Trophoblast cell (in vitro differentiated cells and primary cell): ENCODE measurements at regions not wholly inside any gene's neighbourhood (a gene's known extent, or its start where the extent isn't known, plus 50 kb on each side); places are given as distances from the start of the nearest gene placed in this dataset.

Experiments used
- DNase-seq, 2 donors: peaks; one replicate each; pipeline ENCODE4 v3.0.0-alpha.2; 2016
- H2AFZ ChIP-seq: 2 replicates; pipeline ENCODE4 v1.6.1; 2013; ENCODE audit warnings: low read length, moderate library complexity, mild to moderate bottlenecking; ENCODE audit not compliant: insufficient read depth, poor library complexity
- H2AK5ac ChIP-seq: 2 replicates; pipeline ENCODE4 v1.6.1; 2013; ENCODE audit warnings: mild to moderate bottlenecking, low read length
- H2BK120ac ChIP-seq: 2 replicates; pipeline ENCODE4 v1.6.1; 2013; ENCODE audit warnings: low read length, mild to moderate bottlenecking, moderate library complexity; ENCODE audit not compliant: insufficient read depth, poor library complexity
- H2BK12ac ChIP-seq: 2 replicates; pipeline ENCODE4 v1.6.1; 2013; ENCODE audit warnings: mild to moderate bottlenecking, low read length, moderate library complexity
- H2BK5ac ChIP-seq: 2 replicates; pipeline ENCODE4 v1.6.1; 2013; ENCODE audit warnings: low read length, low read depth, moderate library complexity, mild to moderate bottlenecking; ENCODE audit not compliant: poor library complexity
- H3K14ac ChIP-seq: 2 replicates; pipeline ENCODE4 v1.6.1; 2013; ENCODE audit warnings: mild to moderate bottlenecking, low read length
- H3K18ac ChIP-seq: 2 replicates; pipeline ENCODE4 v1.6.1; 2013; ENCODE audit warnings: mild to moderate bottlenecking, low read length
- H3K23ac ChIP-seq: 2 replicates; pipeline ENCODE4 v1.6.1; 2013; ENCODE audit warnings: low read length
- H3K27ac ChIP-seq: 2 replicates; pipeline ENCODE4 v1.5.1; 2013; ENCODE audit warnings: low read depth, mild to moderate bottlenecking, inconsistent platforms, low read length, moderate library complexity
- H3K27me3 ChIP-seq: 2 replicates; pipeline ENCODE4 v1.6.1; 2013; ENCODE audit warnings: inconsistent platforms, mild to moderate bottlenecking, low read length, moderate library complexity; ENCODE audit not compliant: insufficient read depth
- H3K36me3 ChIP-seq, 2 experiments: 1 replicate in 1 of 2; 2 replicates in 1 of 2; pipeline ENCODE4 v1.6.1; 2013; ENCODE audit warnings: low read length in 2 of 2, mild to moderate bottlenecking in 2 of 2, moderate library complexity in 1 of 2; ENCODE audit not compliant: insufficient read depth in 2 of 2, control insufficient read depth in 1 of 2
- H3K4ac ChIP-seq: 2 replicates; pipeline ENCODE4 v1.6.1; 2013; ENCODE audit warnings: low read depth, mild to moderate bottlenecking, low read length, moderate library complexity
- H3K4me1 ChIP-seq, 2 experiments: 1 replicate in 1 of 2; 2 replicates in 1 of 2; pipeline ENCODE4 v1.6.1; 2013; ENCODE audit warnings: low read length in 2 of 2, mild to moderate bottlenecking in 2 of 2, moderate library complexity in 1 of 2; ENCODE audit not compliant: insufficient read depth in 2 of 2, control insufficient read depth in 1 of 2
- H3K4me2 ChIP-seq: 2 replicates; pipeline ENCODE4 v1.6.1; 2013; ENCODE audit warnings: inconsistent platforms, mild to moderate bottlenecking, low read length, moderate library complexity
- H3K4me3 ChIP-seq: 2 replicates; pipeline ENCODE4 v1.5.1; 2013; ENCODE audit warnings: mild to moderate bottlenecking, low read depth, low read length, inconsistent platforms
- H3K79me1 ChIP-seq: one replicate; pipeline ENCODE4 v1.6.1; 2013; ENCODE audit warnings: low read length
- H3K79me2 ChIP-seq: 2 replicates; pipeline ENCODE4 v1.6.1; 2013; ENCODE audit warnings: low read length, mild to moderate bottlenecking; ENCODE audit not compliant: control insufficient read depth, insufficient read depth, poor library complexity
- H3K9ac ChIP-seq: 2 replicates; pipeline ENCODE4 v1.6.1; 2013; ENCODE audit warnings: mild to moderate bottlenecking, low read length
- H3K9me3 ChIP-seq: 2 replicates; pipeline ENCODE4 v1.6.1; 2013; ENCODE audit warnings: low read depth, mild to moderate bottlenecking, control low read depth, inconsistent platforms, low read length; ENCODE audit not compliant: insufficient read depth
- H4K12ac ChIP-seq: 2 replicates; pipeline ENCODE4 v1.6.1; 2013; ENCODE audit warnings: low read depth, mild to moderate bottlenecking, low read length, moderate library complexity
- H4K8ac ChIP-seq: 2 replicates; pipeline ENCODE4 v1.6.1; 2013; ENCODE audit warnings: low read depth, mild to moderate bottlenecking, low read length, moderate library complexity
- H4K91ac ChIP-seq: one replicate; pipeline ENCODE4 v1.6.1; 2013; ENCODE audit warnings: low read depth, mild to moderate bottlenecking, low read length, moderate library complexity
- WGBS: extraction: QIAGEN DNeasy Blood & Tissue Kit; methylation state at CpG from one replicate; pipeline ENCODE4 v1.1.7; 2013; ENCODE audit warnings: missing lambda C conversion rate; ENCODE audit not compliant: insufficient read length, insufficient coverage; ENCODE audit errors: extremely low coverage; 5-methylcytosine and 5-hydroxymethylcytosine counted together

- H3K4me3 ChIP-seq = no peak overlapping the region
- no peak overlapping the region for H2BK120ac ChIP-seq
- H2AK5ac ChIP-seq = no peak overlapping the region
- no peak overlapping the region for H2AFZ ChIP-seq
- H4K8ac ChIP-seq = no peak overlapping the region
- no CpG with 5 or more reads among the region's 2 CpGs for WGBS
- no peak overlapping the region for H2BK5ac ChIP-seq
- no peak overlapping the region for H3K23ac ChIP-seq
- H3K36me3 ChIP-seq = no peaks in the 10 kb centered on the region
- H3K27me3 ChIP-seq = no peaks in the 10 kb centered on the region
- H3K9ac ChIP-seq = no peak overlapping the region
- no peaks in the 10 kb centered on the region for H3K4me1 ChIP-seq
- DNase-seq = no peak
- no peaks in the 10 kb centered on the region for H3K79me1 ChIP-seq
- peaks cover 2% of the 10 kb centered on the region for H3K9me3 ChIP-seq
- no peak overlapping the region for H3K4ac ChIP-seq
- H4K12ac ChIP-seq = no peak overlapping the region
- H4K91ac ChIP-seq = no peak overlapping the region
- no peak overlapping the region for H3K4me2 ChIP-seq
- H3K18ac ChIP-seq = no peak overlapping the region
- no peak overlapping the region for H2BK12ac ChIP-seq
- H3K14ac ChIP-seq = no peak overlapping the region
- H3K79me2 ChIP-seq = no peaks in the 10 kb centered on the region
- H3K27ac ChIP-seq = no peak overlapping the region
Measured at GRCh38 chr10:109173937-109174336, 749.4 kb downstream of the XPNPEP1 start.

GRCh38 chr10:109173121-109173520, 750.2 kb downstream of the XPNPEP1 start:
- Histone ChIP-seq H3K9me3 (peaks cover under 1% of the 10 kb centered on the region), H3K23ac (no peak overlapping the region)
- WGBS = no CpG with 5 or more reads among the region's 2 CpGs

GRCh38 chr10:109166935-109167334, 756.4 kb downstream of the XPNPEP1 start:
- Histone ChIP-seq H3K9ac (no peak overlapping the region), H4K91ac (no peak overlapping the region), H3K4me2 (no peak overlapping the region), H3K18ac (no peak overlapping the region), H3K79me2 (no peaks in the 10 kb centered on the region), H2BK12ac (no peak overlapping the region), H2AK5ac (no peak overlapping the region), H3K4me1 (no peaks in the 10 kb centered on the region), H3K27me3 (no peaks in the 10 kb centered on the region), H3K4ac (no peak overlapping the region), H2AFZ (no peak overlapping the region), H4K12ac (no peak overlapping the region), H4K8ac (no peak overlapping the region), H3K79me1 (no peaks in the 10 kb centered on the region), H3K14ac (no peak overlapping the region), H3K27ac (no peak overlapping the region), H3K36me3 (no peaks in the 10 kb centered on the region), H3K9me3 (no peaks in the 10 kb centered on the region), H2BK5ac (no peak overlapping the region), H3K4me3 (no peak overlapping the region), H3K23ac (no peak overlapping the region), H2BK120ac (no peak overlapping the region)
- no peak for DNase-seq

More at GRCh38 chr10:109173121-109173520, 750.2 kb downstream of the XPNPEP1 start:
- no peak for DNase-seq
- Histone ChIP-seq H3K79me2 (no peaks in the 10 kb centered on the region), H2AFZ (no peak overlapping the region), H3K14ac (no peak overlapping the region), H2BK5ac (no peak overlapping the region), H3K4ac (no peak overlapping the region), H3K18ac (no peak overlapping the region), H4K8ac (no peak overlapping the region), H3K27me3 (no peaks in the 10 kb centered on the region), H3K9ac (no peak overlapping the region), H3K36me3 (no peaks in the 10 kb centered on the region), H3K79me1 (no peaks in the 10 kb centered on the region), H3K27ac (no peak overlapping the region), H3K4me3 (no peak overlapping the region), H2BK120ac (no peak overlapping the region), H4K91ac (no peak overlapping the region), H2BK12ac (no peak overlapping the region), H3K4me1 (no peaks in the 10 kb centered on the region), H2AK5ac (no peak overlapping the region), H4K12ac (no peak overlapping the region), H3K4me2 (no peak overlapping the region)

GRCh38 chr10:109159351-109159750, 764.0 kb downstream of the XPNPEP1 start:
- H2AFZ ChIP-seq = no peak overlapping the region
- no peak overlapping the region for H4K12ac ChIP-seq
- no peak overlapping the region for H3K4ac ChIP-seq
- H3K14ac ChIP-seq = no peak overlapping the region
- H4K91ac ChIP-seq = no peak overlapping the region
- peaks cover 0 to 6% of the 10 kb centered on the region in 2 experiments for H3K4me1 ChIP-seq
- no peak overlapping the region for H3K23ac ChIP-seq
- no peak overlapping the region for H3K4me2 ChIP-seq
- no peak overlapping the region for H3K9ac ChIP-seq
- no peaks in the 10 kb centered on the region for H3K36me3 ChIP-seq
- H2BK12ac ChIP-seq = no peak overlapping the region
- H3K4me3 ChIP-seq = no peak overlapping the region
- no CpG with 5 or more reads among the region's 4 CpGs for WGBS
- H3K27me3 ChIP-seq = no peaks in the 10 kb centered on the region
- H2BK5ac ChIP-seq = no peak overlapping the region
- H2AK5ac ChIP-seq = no peak overlapping the region
- no peaks in the 10 kb centered on the region for H3K9me3 ChIP-seq
- H4K8ac ChIP-seq = no peak overlapping the region
- no peak overlapping the region for H2BK120ac ChIP-seq
- H3K27ac ChIP-seq = no peak overlapping the region
- DNase-seq = no peak
- H3K79me1 ChIP-seq = peaks cover 7% of the 10 kb centered on the region
- no peak overlapping the region for H3K18ac ChIP-seq
- no peaks in the 10 kb centered on the region for H3K79me2 ChIP-seq
